GM03348 (cell line): ENCODE measurements at regions not wholly inside any gene's neighbourhood (a gene's known extent, or its start where the extent isn't known, plus 50 kb on each side); places are given as distances from the start of the nearest gene placed in this dataset.
"Not testable (repeated sequence)": the region's sequence is repeated elsewhere in the genome, so short reads cannot be mapped to it uniquely, and the experiment has no call there.

Experiments
- DNase-seq: peaks from one replicate; pipeline ENCODE4 v3.0.0; 2012; ENCODE audit warnings: low spot score

- no peak for DNase-seq
Observed at GRCh38 chr10:10716972-10717371, 300.7 kb upstream of the CELF2 start.

DNA sequence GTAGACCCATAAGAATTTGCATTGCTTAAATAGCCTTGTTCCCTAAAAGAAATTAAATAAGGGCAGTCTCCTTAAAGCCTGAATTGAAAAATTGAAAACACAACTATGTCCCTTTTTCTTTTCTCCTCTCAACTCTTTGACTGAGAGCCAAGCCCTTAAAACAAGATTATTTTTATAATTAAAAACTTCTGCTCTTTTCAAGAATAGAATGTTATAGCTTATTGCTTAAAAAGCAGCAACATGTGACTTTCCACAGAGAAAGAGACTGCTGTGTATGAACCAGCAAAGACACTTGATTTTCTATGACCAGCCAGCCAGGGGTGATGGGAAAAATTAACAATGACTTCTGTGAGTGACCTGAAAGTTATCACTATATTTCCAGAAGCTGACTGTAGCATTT is 295.2 kb upstream of the CELF2 start:
- no peak for DNase-seq

DNA sequence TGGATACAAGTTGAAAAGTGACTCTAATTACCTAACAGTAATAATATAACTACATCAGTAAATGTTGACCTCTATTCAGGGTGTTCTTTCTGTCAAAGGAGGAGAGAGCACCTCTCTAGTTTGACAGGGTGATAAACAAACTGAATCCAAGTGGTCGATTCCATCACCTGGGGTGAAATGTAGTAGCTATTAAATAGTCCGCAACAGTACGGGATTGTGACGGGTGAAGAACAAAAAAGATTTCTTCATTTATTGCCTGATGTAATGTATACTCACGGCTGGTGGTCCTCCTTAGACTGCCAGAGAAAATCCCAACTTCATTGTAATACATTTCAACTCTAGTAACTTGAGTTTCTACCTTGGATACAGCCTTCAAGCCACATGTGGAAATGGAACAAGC is 292.5 kb upstream of the CELF2 start:
- no peak for DNase-seq

DNA sequence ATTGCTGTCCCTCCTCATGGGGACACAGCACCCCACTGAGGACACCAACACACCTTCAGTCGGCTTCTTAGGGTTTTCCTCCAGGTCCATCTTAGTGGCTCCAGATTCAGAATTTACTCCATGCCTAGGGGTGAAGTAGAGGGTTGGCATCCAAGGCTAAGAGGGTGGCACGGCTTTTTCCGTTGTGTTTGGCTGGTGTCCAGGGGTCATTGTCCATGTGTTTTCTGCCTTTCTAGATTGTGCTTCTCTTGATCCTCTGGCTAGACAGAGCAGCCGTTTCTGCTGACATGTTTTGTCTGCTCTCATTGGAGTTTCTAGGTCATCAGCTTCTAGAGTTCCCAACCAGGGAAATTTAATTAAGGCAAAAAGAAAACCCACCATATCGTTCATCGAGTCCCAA is 291.6 kb upstream of the CELF2 start:
- no peak for DNase-seq

DNA sequence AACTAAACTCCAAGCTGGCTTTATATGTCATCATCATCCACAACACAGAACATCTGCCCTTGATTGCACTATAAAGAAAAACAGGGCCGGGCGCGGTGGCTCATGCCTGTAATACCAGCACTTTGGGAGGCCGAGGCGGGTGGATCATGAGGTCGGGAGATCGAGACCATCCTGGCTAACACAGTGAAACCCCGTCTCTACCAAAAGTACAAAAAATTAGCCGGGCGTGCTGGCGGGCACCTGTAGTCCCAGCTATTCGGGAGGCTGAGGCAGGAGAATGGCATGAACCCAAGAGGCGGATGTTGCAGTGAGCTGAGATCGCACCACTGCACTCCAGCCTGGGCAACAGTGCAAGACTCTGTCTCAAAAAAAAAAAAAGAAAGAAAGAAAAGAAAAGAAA is 290.3 kb upstream of the CELF2 start:
- not testable (repeated sequence) for DNase-seq

GRCh38 chr10:10727812-10728211 is 289.9 kb upstream of the CELF2 start:
- no peak for DNase-seq

DNA sequence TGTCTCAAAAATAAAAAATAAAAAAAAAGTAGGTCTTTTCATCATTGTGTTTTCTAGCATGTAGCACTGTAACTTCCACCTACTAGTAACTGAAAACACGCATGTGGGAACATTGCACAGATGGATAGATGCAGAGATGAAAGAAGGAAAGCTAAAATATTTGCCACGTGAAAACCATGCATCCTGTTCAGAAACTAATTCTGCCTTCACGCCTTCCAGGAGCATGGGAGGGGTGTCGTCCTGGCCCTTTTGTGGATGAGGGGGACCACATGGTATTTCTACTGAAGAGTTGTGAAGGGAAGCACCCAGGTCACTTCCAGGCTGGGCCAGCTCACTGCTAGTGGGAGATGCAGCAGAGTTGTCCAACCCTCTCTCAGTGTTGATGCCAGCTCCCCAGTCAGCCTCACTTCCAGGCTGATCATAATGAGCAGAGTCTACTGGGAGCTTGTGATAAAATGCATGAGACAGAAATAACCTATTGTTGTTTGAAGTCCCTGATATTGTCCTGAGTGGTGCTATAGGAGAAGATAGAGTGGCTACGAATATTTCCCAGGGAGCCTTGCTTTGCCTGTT is 287.1 kb upstream of the CELF2 start:
- no peak for DNase-seq

DNA sequence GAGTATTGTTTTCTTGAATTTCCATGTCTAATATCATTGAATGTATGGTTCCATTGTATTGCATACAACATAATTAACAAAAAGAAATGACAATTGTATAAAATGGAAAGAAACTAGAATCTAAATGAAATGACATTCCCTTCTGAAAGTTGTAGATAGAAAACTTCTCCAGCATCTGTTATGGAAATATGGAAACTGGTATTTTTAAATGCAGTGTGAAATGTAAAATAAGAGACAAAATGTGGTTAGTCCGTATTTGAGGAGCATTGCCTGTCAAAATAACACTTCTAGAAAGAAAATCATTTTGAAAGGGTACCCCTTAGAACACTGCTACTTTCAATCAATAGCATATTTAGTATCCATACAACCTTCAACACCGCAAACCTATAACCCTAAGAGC is 286.3 kb upstream of the CELF2 start:
- DNase-seq: no peak

DNA sequence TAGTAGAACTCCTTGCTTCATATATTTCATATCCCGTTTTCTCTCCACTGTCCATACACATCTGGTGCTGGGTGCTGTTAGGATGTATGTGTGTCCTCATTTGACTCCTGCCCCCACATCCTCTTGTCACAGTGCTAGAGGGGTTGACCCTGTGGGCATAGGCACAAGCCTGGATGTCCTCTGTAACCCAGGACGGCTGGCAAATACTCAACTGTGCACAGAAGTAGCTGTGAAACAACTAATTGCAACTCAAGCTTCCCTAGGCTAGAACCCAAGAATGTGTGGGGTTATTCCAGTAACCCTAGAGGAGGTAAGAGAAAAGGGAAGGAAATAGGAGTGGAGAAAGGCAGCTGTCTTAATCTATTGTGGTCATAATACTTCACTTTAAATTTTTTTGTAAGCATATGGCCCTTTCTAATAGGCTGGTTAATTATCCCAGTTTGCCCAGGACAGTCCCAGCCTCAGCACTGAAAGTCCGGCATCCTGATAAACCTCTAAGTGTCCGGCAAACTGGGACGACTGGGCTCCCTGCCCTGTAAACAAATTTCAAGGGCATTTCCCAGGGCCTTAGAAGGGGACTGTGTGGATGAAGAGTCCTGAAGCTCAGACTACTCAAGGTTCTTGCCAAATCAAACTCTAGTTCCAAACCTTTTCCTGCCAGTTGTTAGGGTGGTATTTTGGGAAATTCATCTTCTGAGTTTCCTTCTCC is 283.2 kb upstream of the CELF2 start:
- DNase-seq: no peak

DNA sequence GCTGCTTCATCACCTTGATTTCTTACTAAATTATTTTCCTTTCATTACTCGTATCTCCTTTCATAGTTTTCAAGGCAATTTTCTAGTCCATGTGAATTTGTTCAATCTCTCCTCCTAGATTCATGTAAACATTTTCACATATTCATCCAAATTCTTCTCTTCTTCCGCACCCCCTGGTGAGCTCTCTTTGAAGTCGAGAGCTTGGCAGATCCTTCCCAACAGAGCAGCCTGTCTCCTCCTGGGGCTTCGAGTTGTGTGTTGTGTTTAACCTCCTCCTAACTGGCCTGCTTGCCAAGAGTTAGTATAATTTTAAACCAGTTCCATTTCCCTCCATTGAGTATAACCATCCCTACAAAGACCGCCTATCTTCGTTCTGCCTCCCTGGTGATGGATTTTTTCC is 272.4 kb upstream of the CELF2 start:
- no peak for DNase-seq

GRCh38 chr10:10755490-10755889 is 262.2 kb upstream of the CELF2 start:
- no peak for DNase-seq

DNA sequence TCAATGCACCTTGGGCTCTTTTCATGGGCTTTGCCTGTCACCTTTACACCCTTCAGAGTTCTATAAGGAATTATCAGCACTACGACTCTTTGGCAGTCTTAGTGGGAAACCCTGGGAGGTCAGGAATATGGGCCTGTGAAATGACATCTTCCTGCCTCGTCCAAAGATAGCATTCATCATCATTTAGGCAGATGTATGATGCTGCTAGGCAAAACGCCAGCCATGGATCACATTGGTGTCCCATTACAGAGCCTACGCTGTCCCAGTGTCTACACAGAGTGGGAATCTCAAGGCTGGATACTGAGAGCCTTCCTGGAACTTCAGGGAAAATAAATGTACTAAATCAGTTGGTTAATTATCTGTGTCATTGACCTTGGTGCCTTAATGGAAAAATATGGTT is 259.4 kb upstream of the CELF2 start:
- DNase-seq: no peak

- not testable (repeated sequence) for DNase-seq
Observed at GRCh38 chr10:10759806-10760205, 257.9 kb upstream of the CELF2 start.

GRCh38 chr10:10765017-10765416 is 252.7 kb upstream of the CELF2 start:
- no peak for DNase-seq

- DNase-seq: no peak
Observed at GRCh38 chr10:10772411-10772810, 245.3 kb upstream of the CELF2 start.

GRCh38 chr10:10772874-10773508 is 244.7 kb upstream of the CELF2 start:
- no peak for DNase-seq

DNA sequence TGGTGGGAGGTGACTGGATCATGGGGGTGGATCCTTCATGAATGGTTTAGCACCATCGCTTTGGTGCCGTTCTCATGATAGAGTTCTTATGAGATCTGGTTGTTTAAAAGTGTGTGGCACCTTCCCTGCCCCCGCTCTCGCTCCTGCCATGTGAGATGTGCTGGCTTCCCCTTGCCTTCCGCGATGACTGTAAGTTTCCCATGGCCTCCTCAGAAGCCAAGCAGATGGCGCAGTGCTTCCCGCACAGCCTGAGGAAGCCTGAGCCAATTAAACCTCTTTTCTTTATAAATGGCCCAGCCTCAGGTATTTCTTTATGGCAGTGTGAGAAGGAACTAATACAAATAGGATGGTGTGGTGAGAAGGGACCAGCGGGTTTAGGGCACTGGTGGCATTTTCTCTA is 243.3 kb upstream of the CELF2 start:
- DNase-seq: no peak

DNA sequence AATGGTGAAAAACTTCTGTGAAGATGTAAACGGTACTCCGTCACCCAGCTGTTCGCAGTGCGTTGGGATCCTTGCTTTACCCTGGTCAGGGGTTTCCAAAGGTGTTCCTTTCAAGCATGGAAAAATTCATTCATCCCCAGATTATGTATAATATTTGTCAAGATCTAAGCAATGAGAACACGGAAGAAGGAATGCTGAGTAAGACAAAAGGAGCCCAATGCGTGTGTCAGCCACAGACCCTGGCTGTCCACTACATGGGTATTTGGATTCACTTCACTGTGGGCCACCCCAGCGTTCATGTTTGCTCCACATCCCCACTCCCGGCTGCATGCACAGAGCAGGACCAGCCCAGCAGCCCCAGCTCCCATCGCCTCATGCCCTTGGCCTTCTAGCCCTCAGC is 241.3 kb upstream of the CELF2 start:
- DNase-seq: no peak

GRCh38 chr10:10777279-10777678 is 240.4 kb upstream of the CELF2 start:
- no peak for DNase-seq

DNA sequence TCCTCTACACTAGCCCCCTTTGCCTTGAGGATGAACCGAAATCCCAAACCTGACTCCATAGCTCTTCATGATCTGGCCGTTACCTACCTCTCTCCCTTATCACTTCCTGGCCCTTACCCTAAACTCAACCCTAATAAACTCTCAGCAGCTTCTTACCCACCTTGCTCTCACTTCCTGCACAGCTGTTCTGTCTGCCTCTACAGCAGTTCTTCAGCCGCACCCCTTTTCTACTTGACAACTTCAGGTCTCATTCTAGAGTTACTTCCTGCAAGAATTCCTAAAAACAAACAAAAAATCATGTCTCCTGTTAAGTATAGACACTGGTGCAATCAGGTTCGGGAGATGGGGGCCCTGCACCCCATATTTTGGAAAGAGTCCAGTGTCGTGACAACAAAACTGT is 239.9 kb upstream of the CELF2 start:
- no peak for DNase-seq

DNA sequence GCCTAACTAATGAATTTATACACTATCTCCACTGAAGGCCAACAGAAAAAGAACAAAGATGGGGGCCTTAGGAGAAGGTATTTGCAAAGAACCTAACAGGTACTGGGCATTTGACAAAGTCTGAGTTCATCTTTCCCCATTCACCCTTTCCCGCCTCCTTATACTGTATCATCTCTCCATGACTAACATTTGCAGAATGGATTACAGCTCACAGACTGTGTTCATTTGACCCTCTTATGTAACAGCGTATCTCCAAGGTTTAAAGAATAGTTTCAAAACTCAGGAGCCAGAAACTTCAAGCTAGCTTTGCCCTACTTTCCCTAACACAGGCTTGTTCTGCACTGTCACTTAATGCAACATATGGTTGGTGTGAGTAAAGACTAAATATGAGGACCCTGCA is 238.7 kb upstream of the CELF2 start:
- DNase-seq: peak; percentile 29

DNA sequence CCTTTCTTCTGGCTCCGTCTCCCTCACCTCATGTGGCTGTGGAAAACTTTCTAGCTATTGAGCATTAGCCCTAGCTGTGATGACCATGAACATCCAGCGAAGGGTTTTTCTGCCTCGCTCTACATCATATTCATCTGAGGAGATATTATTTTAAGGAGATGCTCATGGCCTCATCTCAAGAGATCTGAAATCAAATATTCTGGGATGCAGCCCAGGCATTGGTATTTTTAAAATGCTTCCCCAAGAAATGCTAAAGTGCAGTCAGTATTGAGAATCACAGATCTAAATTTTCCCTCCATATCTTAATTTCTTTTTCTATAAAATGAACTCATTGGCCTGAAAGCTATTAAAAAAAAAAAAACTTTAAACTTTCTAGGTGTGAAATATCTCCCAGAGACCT is 238.2 kb upstream of the CELF2 start:
- DNase-seq: no peak

- peak; percentile 27 for DNase-seq
Observed at GRCh38 chr10:10780746-10781145, 236.9 kb upstream of the CELF2 start.

DNA sequence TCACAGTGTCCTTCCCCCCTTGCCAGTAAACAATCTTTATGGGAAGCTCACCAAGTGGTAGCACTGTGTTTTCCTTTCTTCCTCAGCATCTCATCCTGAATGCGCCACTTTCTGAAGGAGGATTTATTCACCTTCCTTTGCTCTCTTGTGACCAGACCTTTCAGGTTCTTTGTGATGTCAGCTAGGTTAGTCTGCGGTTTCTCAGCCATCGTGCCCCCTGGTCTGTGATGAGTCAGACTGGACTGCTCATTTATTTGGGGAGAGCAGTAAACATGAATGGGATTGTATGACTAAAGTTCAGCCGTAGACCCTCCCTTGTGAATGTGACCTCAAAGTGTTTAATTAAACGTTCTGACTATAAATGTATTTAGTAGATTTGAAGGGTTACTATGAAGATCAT is 235.1 kb upstream of the CELF2 start:
- DNase-seq: no peak
